Fibroblast of lung (primary cell): ENCODE measurements at regions not wholly inside any gene's neighbourhood (a gene's known extent, or its start where the extent isn't known, plus 50 kb on each side); places are given as distances from the start of the nearest gene placed in this dataset.
A peak's percentile ranks its signal among the peaks of the same experiment; 100 is the strongest.

Source experiments
- DNase-seq, 2 donors: peaks; one replicate each; pipeline versions ENCODE4 v3.0.0 to v3.0.0-alpha.2; 2010; ENCODE audit warnings: low read depth in 2 of 2
- H2AFZ ChIP-seq: 2 replicates; pipeline ENCODE4 v1.5.1; 2012; ENCODE audit warnings: low read length, control low read depth, inconsistent platforms
- H3K27ac ChIP-seq: 2 replicates; pipeline ENCODE4 v1.5.1; 2011; ENCODE audit warnings: low read length, control low read depth; ENCODE audit not compliant: insufficient read depth
- H3K27me3 ChIP-seq: 2 replicates; pipeline ENCODE4 v1.5.1; 2011; ENCODE audit warnings: mild to moderate bottlenecking, low read length; ENCODE audit not compliant: control insufficient read depth, insufficient read depth
- H3K36me3 ChIP-seq: 2 replicates; pipeline ENCODE4 v1.5.1; 2011; ENCODE audit warnings: low read length; ENCODE audit not compliant: control insufficient read depth, insufficient read depth
- H3K4me1 ChIP-seq: 2 replicates; pipeline ENCODE4 v1.5.1; 2011; ENCODE audit warnings: low read length; ENCODE audit not compliant: control insufficient read depth, insufficient read depth; ENCODE audit errors: extremely low read depth
- H3K4me2 ChIP-seq: 2 replicates; pipeline ENCODE4 v1.5.1; 2011; ENCODE audit warnings: low read length, control low read depth; ENCODE audit not compliant: insufficient read depth; ENCODE audit errors: extremely low read depth
- H3K4me3 ChIP-seq, 4 experiments: fragments of 200-600 bp in 1 of 4; sonication (generic) in 1 of 4; replicated peaks in 1 of 4; 2 replicates each; pipeline ENCODE4 v1.5.1; 2011 to 2016; ENCODE audit warnings: low read length in 4 of 4, low read depth in 3 of 4, mild to moderate bottlenecking in 3 of 4, control low read depth in 2 of 4, inconsistent platforms in 1 of 4, mixed read lengths in 1 of 4; ENCODE audit not compliant: insufficient read depth in 1 of 4; ENCODE audit errors: control extremely low read depth in 1 of 4
- H3K79me2 ChIP-seq: 2 replicates; pipeline ENCODE4 v1.5.1; 2012; ENCODE audit warnings: mild to moderate bottlenecking, low read length, inconsistent platforms; ENCODE audit not compliant: control insufficient read depth, insufficient read depth
- H3K9ac ChIP-seq: 2 replicates; pipeline ENCODE4 v1.5.1; 2011; ENCODE audit warnings: mild to moderate bottlenecking, low read length, control low read depth; ENCODE audit not compliant: insufficient read depth
- H3K9me3 ChIP-seq: 2 replicates; pipeline ENCODE4 v1.5.1; 2012; ENCODE audit warnings: low read depth, low read length; ENCODE audit not compliant: control insufficient read depth, insufficient read depth
- H4K20me1 ChIP-seq: 2 replicates; pipeline ENCODE4 v1.5.1; 2011; ENCODE audit warnings: low read length; ENCODE audit not compliant: control insufficient read depth, insufficient read depth; ENCODE audit errors: extremely low read depth
- CTCF ChIP-seq, 2 donors: IDR thresholded peaks in 1 of 2; conservative IDR thresholded peaks in 1 of 2; 1 replicate in 1 of 2; 2 replicates in 1 of 2; pipeline ENCODE4 v1.5.1; 2011 to 2012; ENCODE audit warnings: low read length in 2 of 2, control low read depth in 1 of 2, inconsistent platforms in 1 of 2, low read depth in 1 of 2, mild to moderate bottlenecking in 1 of 2
- EZH2 ChIP-seq: IDR thresholded peaks from 2 replicates; pipeline ENCODE4 v1.5.1; 2012; ENCODE audit warnings: low read length, control low read depth, mild to moderate bottlenecking; ENCODE audit errors: missing control alignments

- Histone ChIP-seq H3K27me3 (no peaks in the 10 kb centered on the region), H3K9ac (no peak overlapping the region), H3K36me3 (no peaks in the 10 kb centered on the region), H3K79me2 (no peaks in the 10 kb centered on the region), H4K20me1 (no peaks in the 10 kb centered on the region), H2AFZ (no peak overlapping the region), H3K4me2 (no peak overlapping the region), H3K4me1 (no peaks in the 10 kb centered on the region), H3K27ac (no peak overlapping the region), H3K9me3 (no peaks in the 10 kb centered on the region), H3K4me3 (no peak overlapping the region)
- DNase-seq, result peak in 1 of 2 donors; percentile 2
- no peak for TF ChIP-seq CTCF (conservative IDR thresholded peaks at IDR 0.05 in 1 of 2, IDR thresholded peaks at IDR 0.05 in 1 of 2; ENCODE audit: low read depth in 1 of 2, low read length in 2 of 2)
Measured at GRCh38 chr4:163582703-163583102, 88.2 kb downstream of the TMA16 start.

GRCh38 chr4:163587867-163588266 lies 93.4 kb downstream of the TMA16 start:
- peak in 1 of 2 donors; percentile 6 for DNase-seq
- Histone ChIP-seq H3K27ac (no peak overlapping the region), H3K9me3 (no peaks in the 10 kb centered on the region), H3K79me2 (no peaks in the 10 kb centered on the region), H3K36me3 (no peaks in the 10 kb centered on the region), H3K4me3 (no peak overlapping the region), H3K27me3 (no peaks in the 10 kb centered on the region), H3K4me2 (no peak overlapping the region), H3K4me1 (no peaks in the 10 kb centered on the region), H3K9ac (no peak overlapping the region), H2AFZ (no peak overlapping the region), H4K20me1 (no peaks in the 10 kb centered on the region)
- TF ChIP-seq CTCF (conservative IDR thresholded peaks at IDR 0.05 in 1 of 2, IDR thresholded peaks at IDR 0.05 in 1 of 2; ENCODE audit: low read depth in 1 of 2, low read length in 2 of 2) (peak in 1 of 2 donors; percentile 15), EZH2 (no peak)

GRCh38 chr4:163588532-163588931 lies 94.0 kb downstream of the TMA16 start:
- Histone ChIP-seq H3K9me3 (no peaks in the 10 kb centered on the region), H4K20me1 (no peaks in the 10 kb centered on the region), H3K4me2 (no peak overlapping the region), H3K79me2 (no peaks in the 10 kb centered on the region), H3K4me3 (no peak overlapping the region), H3K36me3 (no peaks in the 10 kb centered on the region), H3K9ac (no peak overlapping the region), H3K27ac (no peak overlapping the region), H2AFZ (no peak overlapping the region), H3K27me3 (no peaks in the 10 kb centered on the region), H3K4me1 (no peaks in the 10 kb centered on the region)
- TF ChIP-seq EZH2 (no peak), CTCF (conservative IDR thresholded peaks at IDR 0.05 in 1 of 2, IDR thresholded peaks at IDR 0.05 in 1 of 2; ENCODE audit: low read depth in 1 of 2, low read length in 2 of 2) (no peak)
- DNase-seq, result no peak
